ENCODE measurements at regions not wholly inside any gene's neighbourhood (a gene's known extent, or its start where the extent isn't known, plus 50 kb on each side); places are given as distances from the start of the nearest gene placed in this dataset.

DNA sequence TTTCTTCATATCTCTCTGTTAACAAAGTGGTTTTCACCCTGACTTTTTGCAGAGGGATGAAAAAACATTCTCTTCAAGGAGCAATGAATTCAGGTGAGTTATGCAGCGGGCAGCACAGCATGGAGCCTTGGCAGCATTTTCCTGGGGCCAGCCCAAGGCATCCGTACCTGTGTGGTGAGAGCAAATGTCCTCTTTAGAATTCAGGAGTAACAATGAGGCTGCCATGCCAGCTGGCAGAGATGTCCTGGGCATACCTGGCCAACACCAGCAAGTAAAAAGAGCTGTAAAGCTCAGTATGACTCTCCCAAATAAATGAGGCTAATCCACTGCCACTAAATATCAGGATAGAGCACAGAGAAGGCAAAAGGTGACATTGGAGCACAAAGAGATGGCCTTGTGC, 277.6 kb upstream of the TRPC7 start:
- TF ChIP-seq POLR2A (IDR thresholded peaks at IDR 0.05): no peak
- TF ChIP-seq, protein P1, sequence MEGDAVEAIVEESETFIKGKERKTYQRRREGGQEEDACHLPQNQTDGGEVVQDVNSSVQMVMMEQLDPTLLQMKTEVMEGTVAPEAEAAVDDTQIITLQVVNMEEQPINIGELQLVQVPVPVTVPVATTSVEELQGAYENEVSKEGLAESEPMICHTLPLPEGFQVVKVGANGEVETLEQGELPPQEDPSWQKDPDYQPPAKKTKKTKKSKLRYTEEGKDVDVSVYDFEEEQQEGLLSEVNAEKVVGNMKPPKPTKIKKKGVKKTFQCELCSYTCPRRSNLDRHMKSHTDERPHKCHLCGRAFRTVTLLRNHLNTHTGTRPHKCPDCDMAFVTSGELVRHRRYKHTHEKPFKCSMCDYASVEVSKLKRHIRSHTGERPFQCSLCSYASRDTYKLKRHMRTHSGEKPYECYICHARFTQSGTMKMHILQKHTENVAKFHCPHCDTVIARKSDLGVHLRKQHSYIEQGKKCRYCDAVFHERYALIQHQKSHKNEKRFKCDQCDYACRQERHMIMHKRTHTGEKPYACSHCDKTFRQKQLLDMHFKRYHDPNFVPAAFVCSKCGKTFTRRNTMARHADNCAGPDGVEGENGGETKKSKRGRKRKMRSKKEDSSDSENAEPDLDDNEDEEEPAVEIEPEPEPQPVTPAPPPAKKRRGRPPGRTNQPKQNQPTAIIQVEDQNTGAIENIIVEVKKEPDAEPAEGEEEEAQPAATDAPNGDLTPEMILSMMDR (IDR thresholded peaks at IDR 0.05): no peak
